ENCODE measurements at regions not wholly inside any gene's neighbourhood (a gene's known extent, or its start where the extent isn't known, plus 50 kb on each side); places are given as distances from the start of the nearest gene placed in this dataset.

DNA sequence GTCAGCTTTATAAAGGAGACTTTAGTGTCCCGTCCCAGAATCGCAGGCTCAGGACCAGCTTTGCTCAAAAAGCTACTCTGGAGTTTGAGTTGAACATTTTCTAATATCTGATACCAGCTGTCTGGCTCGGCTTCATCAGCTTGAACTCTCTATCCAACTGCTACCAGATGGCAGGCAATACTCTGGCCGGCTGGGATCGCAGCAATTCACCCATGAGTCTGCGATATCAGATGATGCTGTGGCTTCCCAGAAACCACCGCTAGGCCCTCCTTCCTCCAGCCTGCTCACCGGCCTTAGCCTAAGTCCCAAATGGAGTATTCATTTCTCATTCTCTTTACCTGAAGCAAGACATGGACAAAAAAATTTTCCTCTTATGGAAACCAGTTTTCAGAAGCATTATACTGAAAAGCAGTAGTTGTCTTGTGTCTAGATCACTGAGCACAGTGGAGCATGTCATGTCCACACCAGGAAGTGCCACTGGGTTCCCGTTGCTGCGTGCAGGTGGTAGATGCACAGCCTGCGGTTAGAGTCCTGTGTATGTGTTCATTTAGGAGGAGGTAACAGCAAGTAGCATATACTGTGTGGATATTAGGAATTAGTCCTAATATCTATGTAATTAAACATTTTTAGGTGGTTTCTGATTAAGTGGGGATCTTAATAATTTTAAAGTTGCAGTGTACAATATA is 162.0 kb upstream of the SOX11 start:
- no peak for DNase-seq

DNA sequence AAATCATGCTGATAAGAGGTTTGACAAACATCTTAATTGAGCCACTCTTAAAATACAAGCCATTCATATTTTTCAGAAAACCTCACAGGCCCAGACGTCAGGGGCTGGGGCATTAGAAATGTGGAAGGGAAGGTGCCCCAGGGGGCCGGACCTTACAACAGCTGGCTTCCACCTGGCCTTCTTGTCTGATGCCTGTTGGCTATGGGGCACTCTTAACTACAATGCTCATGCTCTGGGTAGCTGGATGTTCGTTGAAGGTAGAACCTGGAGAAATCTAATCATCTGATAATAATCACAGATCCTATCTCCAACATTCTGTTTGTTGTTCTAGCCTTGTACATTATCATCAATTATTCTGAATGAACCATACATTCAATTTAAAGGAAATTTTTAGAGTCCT is 156.9 kb upstream of the SOX11 start:
- no peak for DNase-seq

DNA sequence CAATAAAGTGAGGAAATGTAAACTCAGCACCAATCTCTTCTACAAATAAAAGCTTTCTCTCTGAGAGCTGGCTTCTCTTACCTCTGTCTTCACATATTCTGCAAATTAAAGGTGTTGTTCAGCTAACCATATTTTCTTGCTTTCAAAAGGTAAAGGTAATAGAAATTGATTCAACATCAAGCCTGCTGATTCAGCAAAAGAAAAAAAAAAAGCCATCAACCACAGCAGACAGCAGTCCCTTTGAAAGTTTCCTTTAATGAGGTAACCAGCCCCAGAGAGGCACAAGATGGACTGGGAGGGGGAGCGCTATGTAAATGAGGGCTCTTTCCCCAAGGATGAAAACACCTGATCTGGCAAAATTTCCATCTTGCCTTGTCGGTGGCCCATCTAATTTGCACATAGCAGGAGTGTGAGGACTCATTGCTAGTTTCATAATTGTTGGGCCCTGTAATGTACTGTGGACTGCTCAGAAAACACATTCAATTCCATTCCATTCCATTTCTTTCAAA is 154.9 kb upstream of the SOX11 start:
- no peak for DNase-seq

GRCh38 chr2:5538313-5538712 is 153.9 kb upstream of the SOX11 start:
- no peak for DNase-seq

DNA sequence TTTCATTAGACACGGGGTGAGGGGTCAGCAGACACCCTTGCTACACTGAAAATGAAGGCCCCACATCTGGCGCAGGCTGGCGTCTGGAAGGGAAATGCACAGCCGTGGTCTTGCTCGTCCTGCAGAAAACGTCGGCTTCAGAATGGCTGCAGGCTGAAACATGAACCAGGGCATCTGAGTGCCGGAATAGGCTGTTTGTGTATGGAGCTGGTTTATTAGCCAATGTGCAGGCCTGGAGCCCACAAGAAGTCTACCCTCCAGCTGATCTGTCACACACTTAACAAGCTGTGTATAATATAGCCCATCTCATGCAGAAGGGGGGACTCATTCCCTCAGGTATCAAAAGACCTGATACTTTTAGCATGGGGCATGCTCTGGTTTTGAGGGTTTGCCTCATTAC is 153.4 kb upstream of the SOX11 start:
- DNase-seq: no peak

GRCh38 chr2:5539282-5540165 is 152.7 kb upstream of the SOX11 start:
- no peak for DNase-seq

DNA sequence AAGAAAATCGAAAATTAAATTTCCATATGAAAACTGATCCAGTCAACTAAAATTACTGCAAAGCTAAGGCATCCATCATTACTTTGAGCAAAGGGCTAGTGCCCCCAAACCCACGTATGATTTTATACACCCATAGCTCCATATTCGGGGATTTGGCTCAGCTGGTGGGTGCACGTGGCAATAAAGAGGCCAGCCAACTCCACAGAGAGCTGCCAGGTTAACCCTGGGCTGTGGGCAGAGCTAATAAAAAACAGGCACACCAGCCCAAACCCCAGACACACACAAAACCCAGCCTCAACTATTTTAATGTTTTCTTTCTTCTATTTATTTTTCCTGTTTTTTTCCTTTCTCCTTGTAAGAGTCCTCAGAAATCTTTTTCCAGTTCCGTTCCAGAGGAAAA is 151.3 kb upstream of the SOX11 start:
- no peak for DNase-seq

GRCh38 chr2:5544205-5544786 is 147.9 kb upstream of the SOX11 start:
- DNase-seq: no peak

GRCh38 chr2:5546181-5546580 is 146.0 kb upstream of the SOX11 start:
- DNase-seq: no peak

- no peak for DNase-seq
Measured at GRCh38 chr2:5548991-5549715, 143.0 kb upstream of the SOX11 start.

GRCh38 chr2:5549771-5550170 is 142.4 kb upstream of the SOX11 start:
- no peak for DNase-seq

DNA sequence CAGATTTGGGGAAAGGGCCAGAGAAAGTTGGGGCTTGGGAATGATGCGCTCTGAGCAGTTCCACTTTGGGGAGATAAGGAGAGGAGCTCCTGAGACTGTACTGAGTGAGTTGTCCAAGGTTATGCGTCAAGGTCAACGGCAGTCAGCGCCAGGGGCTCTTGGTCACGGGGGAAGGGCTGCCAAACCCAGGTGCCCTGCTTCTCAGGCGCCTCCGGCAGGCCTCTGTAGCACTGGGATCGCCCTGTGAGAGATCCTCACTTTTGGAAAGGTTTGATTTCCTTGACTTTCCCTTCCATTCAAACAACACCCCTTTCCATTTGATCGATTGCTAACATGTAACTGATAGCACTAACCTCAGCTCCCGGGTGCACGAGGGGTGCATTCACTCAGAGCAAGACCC is 136.5 kb upstream of the SOX11 start:
- DNase-seq: no peak

GRCh38 chr2:5561006-5561405 is 131.2 kb upstream of the SOX11 start:
- no peak for DNase-seq

DNA sequence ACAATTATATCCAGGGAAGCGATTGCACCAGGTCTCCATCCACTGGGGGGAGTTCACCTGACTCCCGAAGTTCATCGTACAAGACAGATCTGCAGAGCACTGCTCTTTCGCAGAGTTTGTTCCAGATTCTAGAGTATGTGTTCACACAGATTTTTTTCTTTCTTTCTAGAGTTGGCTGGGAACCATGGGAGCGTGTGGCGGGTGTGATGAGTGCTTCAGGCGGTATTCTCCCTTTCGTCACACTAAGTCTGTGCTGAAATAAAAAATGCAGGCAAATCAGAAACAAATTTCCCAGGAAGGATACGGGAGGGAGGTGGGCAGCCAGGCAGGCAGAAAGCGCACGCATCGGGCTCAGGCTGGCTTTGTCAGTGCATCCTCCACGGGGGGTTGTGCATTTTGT is 129.8 kb upstream of the SOX11 start:
- no peak for DNase-seq

DNA sequence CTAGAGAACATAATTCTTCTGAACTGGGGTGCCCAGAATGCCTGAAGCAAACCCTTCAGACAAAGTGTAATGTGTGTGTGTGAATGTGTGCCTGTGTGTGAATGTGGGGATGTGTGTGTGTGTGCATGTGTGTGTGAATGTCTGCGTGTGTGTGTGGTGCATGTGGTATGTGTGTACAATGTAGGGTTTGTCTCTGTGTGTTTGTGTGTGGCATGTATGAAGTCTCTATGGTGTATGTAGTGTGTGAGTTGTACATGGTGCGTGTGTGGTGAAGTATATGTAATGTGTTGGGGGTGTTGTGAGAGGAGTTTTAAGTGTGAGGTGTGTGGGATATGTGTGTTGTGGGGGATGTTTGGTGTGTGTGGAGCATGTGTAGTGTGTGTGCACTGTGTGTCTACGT is 129.3 kb upstream of the SOX11 start:
- DNase-seq: no peak

- no peak for DNase-seq
Measured at GRCh38 chr2:5563411-5563810, 128.8 kb upstream of the SOX11 start.

DNA sequence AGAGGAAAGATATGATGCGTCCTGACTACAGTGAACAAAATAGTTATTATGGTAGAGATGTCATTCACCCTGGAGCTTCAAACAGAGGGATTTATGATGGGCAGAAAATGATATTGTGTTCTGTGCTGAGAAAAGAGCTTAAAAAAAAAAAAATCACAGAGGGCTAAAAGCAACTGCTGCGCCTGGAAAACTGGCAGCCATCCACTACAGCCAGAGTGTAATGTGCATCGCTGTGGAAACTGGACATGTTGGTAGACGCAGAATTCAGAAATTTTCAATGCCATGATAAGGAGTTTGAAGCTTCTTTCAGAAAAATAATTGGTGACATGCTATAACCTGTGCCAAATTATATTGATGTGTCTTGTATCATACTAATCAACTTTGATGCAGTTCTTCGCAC is 122.9 kb upstream of the SOX11 start:
- DNase-seq: no peak

GRCh38 chr2:5576015-5576414 is 116.2 kb upstream of the SOX11 start:
- no peak for DNase-seq

- no peak for DNase-seq
Measured at GRCh38 chr2:5587766-5588165, 104.4 kb upstream of the SOX11 start.

GRCh38 chr2:5588601-5589000 is 103.6 kb upstream of the SOX11 start:
- DNase-seq: no peak

- no peak for DNase-seq
Measured at GRCh38 chr2:5589183-5589582, 103.0 kb upstream of the SOX11 start.

- no peak for DNase-seq
Measured at GRCh38 chr2:5590886-5591285, 101.3 kb upstream of the SOX11 start.

DNA sequence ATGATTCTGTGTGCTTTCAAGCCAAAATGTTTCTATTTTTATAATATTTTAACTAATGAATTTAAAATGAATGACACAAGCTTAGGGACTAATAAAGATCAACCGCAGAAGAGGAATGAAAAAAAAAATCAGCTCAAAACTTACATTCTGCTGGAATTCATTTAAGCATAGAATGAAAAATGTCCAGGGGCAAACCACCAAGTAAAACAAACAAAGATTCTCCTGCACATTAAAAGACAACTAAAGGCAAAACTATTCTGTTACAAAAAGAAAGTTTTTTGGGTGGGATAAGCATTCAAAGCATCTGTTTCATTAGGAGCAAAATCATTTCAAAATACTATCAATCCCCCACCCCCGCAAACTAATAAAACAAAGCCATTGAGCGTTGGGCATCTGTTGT is 99.3 kb upstream of the SOX11 start:
- no peak for DNase-seq
